ENCODE measurements at regions not wholly inside any gene's neighbourhood (a gene's known extent, or its start where the extent isn't known, plus 50 kb on each side); places are given as distances from the start of the nearest gene placed in this dataset.

GRCh38 chr4:130859991-130860390 is 1764.0 kb downstream of the C4orf33 start:
- no peak for DNase-seq (ENCODE audit: low read depth)
- no peak for TF ChIP-seq CTCF (IDR thresholded peaks at IDR 0.05; ENCODE audit: control insufficient read depth, insufficient read depth, low read depth, low read length, missing control alignments)
- H3K4me3 ChIP-seq (ENCODE audit: control insufficient read depth, low read depth, low read length): no peak overlapping the region

GRCh38 chr4:130896920-130897319 is 1801.0 kb downstream of the C4orf33 start:
- no peak for TF ChIP-seq CTCF (IDR thresholded peaks at IDR 0.05; ENCODE audit: control insufficient read depth, insufficient read depth, low read depth, low read length, missing control alignments)
- no peak overlapping the region for H3K4me3 ChIP-seq (ENCODE audit: control insufficient read depth, low read depth, low read length)
- DNase-seq (ENCODE audit: low read depth): no peak

DNA sequence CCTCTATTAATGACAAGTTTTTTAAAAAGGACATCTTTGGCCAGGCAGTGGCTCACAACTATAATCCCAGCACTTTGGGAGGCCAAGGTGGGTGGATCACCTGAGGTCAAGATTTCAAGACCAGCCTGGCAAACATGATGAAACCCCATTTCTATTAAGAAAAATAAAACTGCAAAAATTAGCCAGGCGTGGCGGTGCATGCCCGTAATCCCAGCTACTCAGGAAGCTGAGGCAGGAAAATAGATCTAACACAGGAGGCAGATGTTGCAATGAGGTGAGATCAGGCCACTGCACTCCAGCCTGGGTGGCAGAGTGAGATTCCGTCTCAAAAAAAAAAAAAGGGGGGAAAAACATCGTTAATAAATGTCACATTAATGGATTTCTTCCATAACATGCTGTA is 1805.4 kb downstream of the C4orf33 start:
- TF ChIP-seq CTCF (IDR thresholded peaks at IDR 0.05; ENCODE audit: control insufficient read depth, insufficient read depth, low read depth, low read length, missing control alignments): no peak
- DNase-seq (ENCODE audit: low read depth): no peak

DNA sequence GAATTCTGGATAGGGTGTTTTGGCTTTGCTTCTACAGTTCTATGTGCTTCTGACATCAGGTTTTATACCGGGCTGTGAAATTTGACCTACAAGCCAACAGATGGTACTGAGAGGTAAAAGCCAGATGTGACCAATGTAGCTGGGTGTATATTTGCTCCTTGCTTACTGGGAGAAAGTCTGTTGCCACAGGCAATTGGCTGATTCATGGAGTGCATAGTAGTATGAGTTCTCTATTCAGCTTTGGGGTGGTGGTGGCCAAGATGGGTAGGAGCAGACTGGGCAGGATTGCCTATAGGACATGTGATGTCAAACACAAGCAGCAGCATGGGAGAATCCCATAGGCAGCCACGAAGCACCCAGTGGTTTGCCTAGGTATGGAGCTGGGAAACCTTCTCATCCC is 1827.0 kb downstream of the C4orf33 start:
- no peak for DNase-seq (ENCODE audit: low read depth)
- no peak overlapping the region for H3K4me3 ChIP-seq (ENCODE audit: control insufficient read depth, low read depth, low read length)
- no peak for TF ChIP-seq CTCF (IDR thresholded peaks at IDR 0.05; ENCODE audit: control insufficient read depth, insufficient read depth, low read depth, low read length, missing control alignments)

More for the DNA sequence above, 1805.4 kb downstream of the C4orf33 start:
- no peak overlapping the region for H3K4me3 ChIP-seq (ENCODE audit: control insufficient read depth, low read depth, low read length)

DNA sequence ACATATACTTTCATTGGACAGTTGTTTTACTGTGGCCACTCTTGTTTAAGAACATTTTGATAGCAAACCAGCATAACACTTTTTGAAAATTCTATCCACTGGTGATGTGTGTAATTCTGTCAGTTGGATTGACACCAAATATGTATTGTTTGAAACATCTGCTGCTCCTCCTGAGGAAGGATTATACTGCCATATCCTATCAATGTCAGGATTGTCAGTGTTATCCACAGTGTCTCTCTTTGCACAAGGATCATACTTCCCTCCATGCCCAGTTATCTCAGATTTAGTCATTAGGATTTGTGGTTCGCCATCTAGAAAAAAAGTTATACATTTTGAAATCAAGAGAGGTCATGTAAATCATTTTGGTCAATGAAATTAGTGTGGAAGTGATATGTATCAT is 1859.6 kb downstream of the C4orf33 start:
- no peak for TF ChIP-seq CTCF (IDR thresholded peaks at IDR 0.05; ENCODE audit: control insufficient read depth, insufficient read depth, low read depth, low read length, missing control alignments)
- no peak overlapping the region for H3K4me3 ChIP-seq (ENCODE audit: control insufficient read depth, low read depth, low read length)
- DNase-seq (ENCODE audit: low read depth): no peak

- DNase-seq (ENCODE audit: low read depth): no peak
- no peak overlapping the region for H3K4me3 ChIP-seq (ENCODE audit: control insufficient read depth, low read depth, low read length)
- no peak for TF ChIP-seq CTCF (IDR thresholded peaks at IDR 0.05; ENCODE audit: control insufficient read depth, insufficient read depth, low read depth, low read length, missing control alignments)
These were observed 1889.4 kb downstream of the C4orf33 start for GRCh38 chr4:130985371-130985770.

DNA sequence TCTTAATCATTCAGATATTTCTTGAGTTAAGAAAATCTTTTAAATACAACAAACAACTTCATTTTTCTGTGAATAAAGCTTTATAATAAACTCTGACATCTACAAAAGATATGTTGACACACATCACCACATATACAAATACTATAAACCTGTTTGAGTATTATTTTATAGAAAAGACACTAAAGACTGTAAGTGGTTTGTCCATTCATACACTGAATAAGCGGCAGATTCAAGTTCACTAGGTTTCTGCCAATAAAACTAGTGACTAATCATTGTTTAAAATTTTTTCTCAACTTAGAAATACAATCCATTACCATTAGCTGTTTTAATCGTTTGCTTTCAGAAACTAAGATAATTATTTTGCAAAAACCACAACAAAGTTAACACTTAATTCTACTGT is 1900.0 kb downstream of the C4orf33 start:
- no peak overlapping the region for H3K4me3 ChIP-seq (ENCODE audit: control insufficient read depth, low read depth, low read length)
- no peak for TF ChIP-seq CTCF (IDR thresholded peaks at IDR 0.05; ENCODE audit: control insufficient read depth, insufficient read depth, low read depth, low read length, missing control alignments)
- DNase-seq (ENCODE audit: low read depth): no peak
